HL-60 (cell line): ENCODE measurements at regions not wholly inside any gene's neighbourhood (a gene's known extent, or its start where the extent isn't known, plus 50 kb on each side); places are given as distances from the start of the nearest gene placed in this dataset.

Experiments
- DNase-seq, 2 experiments: peaks; one replicate each; pipeline ENCODE4 v3.0.0-alpha.2; 2010 to 2020; ENCODE audit warnings: low read depth in 1 of 2, low spot score in 1 of 2
- H3K27ac ChIP-seq: fragments of 250-450 bp; sonication (Bioruptor Pico); replicated peaks from 2 replicates; pipeline ENCODE4 v1.5.1; 2020; ENCODE audit warnings: mild to moderate bottlenecking, moderate library complexity
- H3K27me3 ChIP-seq: fragments of 250-450 bp; sonication (Bioruptor Pico); 2 replicates; pipeline ENCODE4 v1.5.1; 2021; ENCODE audit warnings: mild to moderate bottlenecking, moderate library complexity; ENCODE audit not compliant: insufficient read depth, poor library complexity, severe bottlenecking
- H3K4me3 ChIP-seq: replicated peaks from 2 replicates; pipeline ENCODE4 v1.5.1; 2011; ENCODE audit warnings: mild to moderate bottlenecking, control low read depth, low read length; ENCODE audit not compliant: insufficient read depth
- GABPA ChIP-seq: IDR thresholded peaks from 2 replicates; pipeline ENCODE4 v1.6.1; 2012; ENCODE audit warnings: low read depth
- POLR2AphosphoS5 ChIP-seq: IDR thresholded peaks from 2 replicates; pipeline ENCODE4 v1.6.1; 2012; ENCODE audit warnings: low read depth
- SPI1 ChIP-seq: IDR thresholded peaks from 2 replicates; pipeline ENCODE4 v1.6.1; 2012; ENCODE audit warnings: low read depth, mild to moderate bottlenecking, borderline replicate concordance
- TF ChIP-seq, protein P1 (sequence below): IDR thresholded peaks from one replicate; pipeline ENCODE4 v1.5.1; 2011; ENCODE audit warnings: low read length, control low read depth, inconsistent platforms; ENCODE audit not compliant: insufficient read depth
- TF ChIP-seq, protein P2 (sequence below): IDR thresholded peaks from 2 replicates; pipeline ENCODE4 v1.6.1; 2012; ENCODE audit warnings: low read depth; ENCODE audit not compliant: insufficient replicate concordance

DNA sequence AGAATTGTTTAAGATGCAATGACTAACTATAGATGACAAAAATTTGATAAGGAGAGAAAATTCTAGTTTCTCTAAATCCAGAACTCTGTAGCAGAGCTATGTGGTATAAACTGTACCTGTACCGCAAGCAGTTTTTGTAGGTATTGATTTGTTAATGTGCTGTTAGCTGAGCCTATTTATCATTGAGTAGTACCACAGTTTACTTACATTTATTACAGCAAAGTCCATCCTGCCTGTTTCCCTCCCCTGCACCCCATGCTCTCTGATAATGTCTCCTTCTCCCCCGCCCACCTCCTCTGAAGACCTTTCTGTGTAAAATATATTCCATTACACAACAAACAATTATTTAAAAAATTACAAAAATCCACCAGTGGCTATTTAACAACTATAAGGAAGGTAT is 170.6 kb downstream of the RNF152 start:
- DNase-seq, result no peak
- Histone ChIP-seq H3K4me3 (no peak overlapping the region), H3K27ac (no peak overlapping the region), H3K27me3 (peaks cover 3% of the 10 kb centered on the region)
- TF ChIP-seq, protein P1, sequence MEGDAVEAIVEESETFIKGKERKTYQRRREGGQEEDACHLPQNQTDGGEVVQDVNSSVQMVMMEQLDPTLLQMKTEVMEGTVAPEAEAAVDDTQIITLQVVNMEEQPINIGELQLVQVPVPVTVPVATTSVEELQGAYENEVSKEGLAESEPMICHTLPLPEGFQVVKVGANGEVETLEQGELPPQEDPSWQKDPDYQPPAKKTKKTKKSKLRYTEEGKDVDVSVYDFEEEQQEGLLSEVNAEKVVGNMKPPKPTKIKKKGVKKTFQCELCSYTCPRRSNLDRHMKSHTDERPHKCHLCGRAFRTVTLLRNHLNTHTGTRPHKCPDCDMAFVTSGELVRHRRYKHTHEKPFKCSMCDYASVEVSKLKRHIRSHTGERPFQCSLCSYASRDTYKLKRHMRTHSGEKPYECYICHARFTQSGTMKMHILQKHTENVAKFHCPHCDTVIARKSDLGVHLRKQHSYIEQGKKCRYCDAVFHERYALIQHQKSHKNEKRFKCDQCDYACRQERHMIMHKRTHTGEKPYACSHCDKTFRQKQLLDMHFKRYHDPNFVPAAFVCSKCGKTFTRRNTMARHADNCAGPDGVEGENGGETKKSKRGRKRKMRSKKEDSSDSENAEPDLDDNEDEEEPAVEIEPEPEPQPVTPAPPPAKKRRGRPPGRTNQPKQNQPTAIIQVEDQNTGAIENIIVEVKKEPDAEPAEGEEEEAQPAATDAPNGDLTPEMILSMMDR, result no peak
- TF ChIP-seq POLR2AphosphoS5 (no peak), GABPA (no peak), SPI1 (no peak)
- TF ChIP-seq, protein P2, sequence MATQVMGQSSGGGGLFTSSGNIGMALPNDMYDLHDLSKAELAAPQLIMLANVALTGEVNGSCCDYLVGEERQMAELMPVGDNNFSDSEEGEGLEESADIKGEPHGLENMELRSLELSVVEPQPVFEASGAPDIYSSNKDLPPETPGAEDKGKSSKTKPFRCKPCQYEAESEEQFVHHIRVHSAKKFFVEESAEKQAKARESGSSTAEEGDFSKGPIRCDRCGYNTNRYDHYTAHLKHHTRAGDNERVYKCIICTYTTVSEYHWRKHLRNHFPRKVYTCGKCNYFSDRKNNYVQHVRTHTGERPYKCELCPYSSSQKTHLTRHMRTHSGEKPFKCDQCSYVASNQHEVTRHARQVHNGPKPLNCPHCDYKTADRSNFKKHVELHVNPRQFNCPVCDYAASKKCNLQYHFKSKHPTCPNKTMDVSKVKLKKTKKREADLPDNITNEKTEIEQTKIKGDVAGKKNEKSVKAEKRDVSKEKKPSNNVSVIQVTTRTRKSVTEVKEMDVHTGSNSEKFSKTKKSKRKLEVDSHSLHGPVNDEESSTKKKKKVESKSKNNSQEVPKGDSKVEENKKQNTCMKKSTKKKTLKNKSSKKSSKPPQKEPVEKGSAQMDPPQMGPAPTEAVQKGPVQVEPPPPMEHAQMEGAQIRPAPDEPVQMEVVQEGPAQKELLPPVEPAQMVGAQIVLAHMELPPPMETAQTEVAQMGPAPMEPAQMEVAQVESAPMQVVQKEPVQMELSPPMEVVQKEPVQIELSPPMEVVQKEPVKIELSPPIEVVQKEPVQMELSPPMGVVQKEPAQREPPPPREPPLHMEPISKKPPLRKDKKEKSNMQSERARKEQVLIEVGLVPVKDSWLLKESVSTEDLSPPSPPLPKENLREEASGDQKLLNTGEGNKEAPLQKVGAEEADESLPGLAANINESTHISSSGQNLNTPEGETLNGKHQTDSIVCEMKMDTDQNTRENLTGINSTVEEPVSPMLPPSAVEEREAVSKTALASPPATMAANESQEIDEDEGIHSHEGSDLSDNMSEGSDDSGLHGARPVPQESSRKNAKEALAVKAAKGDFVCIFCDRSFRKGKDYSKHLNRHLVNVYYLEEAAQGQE, result no peak

DNA sequence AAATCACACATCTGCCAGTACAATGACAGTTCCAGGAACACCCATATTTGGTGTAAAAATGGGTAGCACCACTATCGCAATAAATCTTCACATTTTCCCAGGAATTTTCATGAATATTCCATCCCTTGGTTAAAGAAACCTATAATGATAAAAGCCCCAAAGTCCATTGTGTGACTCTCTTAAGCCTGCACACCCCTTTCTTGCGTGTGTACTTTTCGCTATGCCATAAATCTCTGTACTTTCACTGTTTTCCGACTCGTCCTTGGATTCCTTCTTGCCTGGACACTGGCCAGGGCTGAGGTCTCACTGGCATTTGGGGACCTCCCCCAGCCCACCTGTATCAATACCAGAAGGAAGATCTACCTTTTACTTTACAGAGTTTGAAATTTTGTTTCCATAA is 172.3 kb downstream of the RNF152 start:
- TF ChIP-seq, protein P2, result no peak
- no peak for TF ChIP-seq SPI1
- TF ChIP-seq POLR2AphosphoS5, result no peak
- TF ChIP-seq GABPA, result no peak
- TF ChIP-seq, protein P1, result no peak
- no peaks in the 10 kb centered on the region for H3K27me3 ChIP-seq

DNA sequence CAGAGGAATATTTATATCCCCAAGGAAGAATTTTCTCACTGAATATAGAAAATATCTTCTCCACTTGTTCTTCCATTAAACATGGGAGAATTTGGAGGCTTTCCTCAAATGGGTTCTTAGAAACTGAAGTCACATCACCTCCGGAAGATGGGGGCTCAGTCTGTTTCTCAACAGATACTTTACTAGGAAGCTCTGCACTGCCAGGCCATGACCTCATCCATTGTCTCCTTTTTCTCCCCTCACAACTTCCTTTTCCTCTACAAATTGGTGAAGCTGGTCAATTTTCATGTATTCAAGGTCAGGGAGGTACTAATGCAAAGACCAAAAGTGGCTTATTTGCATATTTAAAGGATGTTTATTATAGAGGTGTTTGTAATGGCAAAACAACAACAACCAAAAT is 173.1 kb downstream of the RNF152 start:
- no peak overlapping the region for H3K4me3 ChIP-seq
- TF ChIP-seq, protein P1, result no peak
- TF ChIP-seq, protein P2, result no peak
- no peak for TF ChIP-seq GABPA
- no peak for TF ChIP-seq POLR2AphosphoS5
- TF ChIP-seq SPI1, result no peak
- no peaks in the 10 kb centered on the region for H3K27me3 ChIP-seq
- H3K27ac ChIP-seq, result no peak overlapping the region
- DNase-seq, result no peak

More for the DNA sequence above, 172.3 kb downstream of the RNF152 start:
- Histone ChIP-seq H3K27ac (no peak overlapping the region), H3K4me3 (no peak overlapping the region)
- no peak for DNase-seq
